ENCODE measurements at regions not wholly inside any gene's neighbourhood (a gene's known extent, or its start where the extent isn't known, plus 50 kb on each side); places are given as distances from the start of the nearest gene placed in this dataset.

DNA sequence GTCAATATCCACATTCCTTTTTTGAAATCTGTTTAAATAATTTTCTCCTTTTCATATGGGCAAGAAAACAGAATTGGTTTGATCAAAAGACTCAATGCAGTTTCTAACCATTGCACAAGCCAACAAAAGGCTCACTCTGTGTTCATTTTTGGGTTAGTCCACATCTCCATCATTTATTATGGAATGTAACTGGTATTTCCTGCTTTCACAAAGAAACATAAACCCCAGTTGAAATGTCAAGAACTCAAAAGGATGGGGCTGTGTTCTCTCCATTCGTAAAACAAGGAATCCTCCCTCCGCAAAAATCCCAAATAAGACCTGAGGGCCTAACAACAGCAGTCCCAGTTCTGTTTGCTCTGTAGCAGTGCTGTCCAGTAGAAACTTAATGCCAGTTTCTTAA, 420.9 kb downstream of the GJA1 start:
- H3K4me3 ChIP-seq (ENCODE audit: low read depth, low read length) = no peak overlapping the region
- DNase-seq (ENCODE audit: low read depth) = peak; percentile 89
- TF ChIP-seq CTCF (IDR thresholded peaks at IDR 0.05; ENCODE audit: insufficient read depth, low read depth, low read length) = no peak

- no peak for TF ChIP-seq CTCF (IDR thresholded peaks at IDR 0.05; ENCODE audit: insufficient read depth, low read depth, low read length)
- DNase-seq (ENCODE audit: low read depth) = no peak
- H3K4me3 ChIP-seq (ENCODE audit: low read depth, low read length) = peak overlapping the region; percentile 37
These were observed 422.1 kb downstream of the GJA1 start for GRCh38 chr6:121857551-121857950.

DNA sequence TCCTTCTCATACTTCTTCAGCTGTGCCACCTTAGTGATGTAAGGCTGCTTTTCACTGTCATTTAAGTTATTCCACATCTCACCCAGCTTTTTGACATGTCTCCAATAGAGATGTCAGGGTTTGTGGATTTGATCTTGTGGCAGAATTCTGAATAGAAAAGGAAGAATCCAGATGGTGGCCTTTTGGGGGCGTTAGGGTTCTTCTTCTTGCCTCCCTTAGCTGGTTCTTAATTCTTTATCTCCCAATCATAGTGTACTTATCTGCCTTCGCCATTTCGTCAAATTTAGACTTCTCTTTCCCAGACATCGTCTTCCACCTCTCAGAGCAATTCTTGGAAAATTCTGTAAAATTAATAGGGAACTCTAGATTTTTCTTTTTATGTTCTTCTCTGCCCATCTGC, 422.9 kb downstream of the GJA1 start:
- peak overlapping the region; percentile 37 for H3K4me3 ChIP-seq (ENCODE audit: low read depth, low read length)
- no peak for TF ChIP-seq CTCF (IDR thresholded peaks at IDR 0.05; ENCODE audit: insufficient read depth, low read depth, low read length)
- DNase-seq (ENCODE audit: low read depth) = no peak

DNA sequence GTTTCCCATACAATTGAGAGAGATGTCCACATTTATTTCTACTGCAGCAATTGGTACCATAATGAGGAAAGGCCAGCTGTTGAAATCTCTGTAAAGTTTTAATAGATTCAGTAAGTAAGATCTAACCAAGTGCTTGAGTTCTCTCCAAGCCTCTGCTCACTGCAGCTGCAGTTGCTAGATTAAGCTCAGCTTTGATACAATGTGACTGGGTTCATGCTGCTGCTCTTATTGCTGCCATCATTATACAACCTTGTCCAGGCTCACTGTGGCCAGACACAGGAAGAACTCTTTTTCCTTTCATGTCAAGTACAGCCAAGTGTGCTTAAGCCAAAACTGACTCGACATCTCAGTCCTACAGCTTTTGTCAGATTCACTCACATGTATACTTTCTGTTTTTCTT, 423.5 kb downstream of the GJA1 start:
- TF ChIP-seq CTCF (IDR thresholded peaks at IDR 0.05; ENCODE audit: insufficient read depth, low read depth, low read length) = no peak
- DNase-seq (ENCODE audit: low read depth) = no peak
- H3K4me3 ChIP-seq (ENCODE audit: low read depth, low read length) = peak overlapping the region; percentile 37

DNA sequence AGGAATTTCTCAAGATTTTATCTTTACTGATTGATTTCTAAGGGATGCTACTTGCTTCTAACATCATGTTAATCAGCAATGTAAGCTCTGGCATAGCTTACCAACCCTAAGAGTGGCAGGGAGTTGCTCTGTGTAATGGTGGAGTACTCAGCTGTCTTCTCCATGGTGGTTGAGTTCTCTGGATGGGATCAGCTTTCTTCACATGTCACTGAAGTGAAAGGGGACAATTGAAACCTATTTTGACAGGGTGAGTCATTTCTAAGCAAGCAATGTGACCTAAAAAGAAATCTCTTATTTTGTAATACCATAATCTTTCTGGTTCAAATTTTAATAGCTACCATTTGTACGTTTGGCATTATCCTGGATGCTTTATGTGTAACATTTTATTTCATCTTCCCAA, 430.4 kb downstream of the GJA1 start:
- no peak for DNase-seq (ENCODE audit: low read depth)
- no peak overlapping the region for H3K4me3 ChIP-seq (ENCODE audit: low read depth, low read length)
- no peak for TF ChIP-seq CTCF (IDR thresholded peaks at IDR 0.05; ENCODE audit: insufficient read depth, low read depth, low read length)

DNA sequence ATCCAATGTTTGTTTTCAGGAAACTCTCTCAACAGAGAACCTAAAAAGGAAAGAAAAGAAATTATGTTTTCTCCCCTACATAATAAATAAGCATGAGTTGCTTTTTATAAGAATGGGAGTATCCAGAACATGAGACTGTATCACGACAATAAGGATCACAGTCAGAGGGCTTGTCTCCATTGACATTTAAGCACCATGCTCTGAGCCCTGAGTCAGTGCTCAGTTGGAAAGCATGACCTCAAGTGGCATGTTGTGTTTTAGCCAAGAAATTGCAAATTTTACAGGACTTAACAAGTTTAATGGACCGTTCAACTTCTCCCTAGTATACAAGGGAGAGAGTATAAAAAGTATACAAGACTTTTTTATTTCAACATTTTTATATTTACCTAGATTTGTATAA, 431.6 kb downstream of the GJA1 start:
- no peak for TF ChIP-seq CTCF (IDR thresholded peaks at IDR 0.05; ENCODE audit: insufficient read depth, low read depth, low read length)
- peak; percentile 45 for DNase-seq (ENCODE audit: low read depth)
- H3K4me3 ChIP-seq (ENCODE audit: low read depth, low read length) = no peak overlapping the region

- DNase-seq (ENCODE audit: low read depth) = peak; percentile 97
- H3K4me3 ChIP-seq (ENCODE audit: low read depth, low read length) = no peak overlapping the region
- no peak for TF ChIP-seq CTCF (IDR thresholded peaks at IDR 0.05; ENCODE audit: insufficient read depth, low read depth, low read length)
These were observed 432.8 kb downstream of the GJA1 start for GRCh38 chr6:121868206-121868605.
